SU-DHL-6 (cell line): ENCODE measurements at regions not wholly inside any gene's neighbourhood (a gene's known extent, or its start where the extent isn't known, plus 50 kb on each side); places are given as distances from the start of the nearest gene placed in this dataset.

ENCODE experiments used
- H2AFZ ChIP-seq: fragments of 200-600 bp; sonication (generic); 2 replicates; pipeline ENCODE4 v1.6.1; 2014; ENCODE audit warnings: low read depth, mild to moderate bottlenecking, moderate library complexity, mixed read lengths, antibody characterized with exemption, low read length; ENCODE audit not compliant: severe bottlenecking
- H3F3A ChIP-seq: fragments of 200-600 bp; shearing (Covaris generic); 2 replicates; pipeline ENCODE4 v1.6.0; 2016; ENCODE audit warnings: antibody characterized with exemption, mild to moderate bottlenecking; ENCODE audit not compliant: insufficient read depth
- H3K27ac ChIP-seq: fragments of 200-600 bp; sonication (generic); 2 replicates; pipeline ENCODE4 v1.5.1; 2016; ENCODE audit warnings: low read depth, mild to moderate bottlenecking, low read length, moderate library complexity, mixed read lengths
- H3K27me3 ChIP-seq: fragments of 200-600 bp; sonication (generic), shearing (Covaris generic); 2 replicates; pipeline ENCODE4 v1.6.0; 2014; ENCODE audit warnings: mild to moderate bottlenecking, low read length
- H3K36me3 ChIP-seq: fragments of 200-600 bp; sonication (generic); 2 replicates; pipeline ENCODE4 v1.6.1; 2014; ENCODE audit warnings: mild to moderate bottlenecking, low read length, mixed read lengths
- H3K4me2 ChIP-seq: fragments of 300-600, 200-600 bp; shearing (Covaris generic), sonication (generic); 2 replicates; pipeline ENCODE4 v1.6.0; 2014; ENCODE audit warnings: low read length, low read depth, mild to moderate bottlenecking; ENCODE audit not compliant: poor library complexity, severe bottlenecking
- H3K4me3 ChIP-seq: fragments of 200-600 bp; sonication (generic); 2 replicates; pipeline ENCODE4 v1.5.1; 2014; ENCODE audit warnings: antibody characterized with exemption, low read length, mild to moderate bottlenecking, mixed read lengths; ENCODE audit not compliant: insufficient read depth, poor library complexity, severe bottlenecking
- H3K79me2 ChIP-seq: fragments of 200-600 bp; sonication (generic); 2 replicates; pipeline ENCODE4 v1.6.1; 2014; ENCODE audit warnings: mild to moderate bottlenecking, low read length, moderate library complexity; ENCODE audit not compliant: insufficient read depth
- H3K9ac ChIP-seq: fragments of 200-600 bp; sonication (generic); 2 replicates; pipeline ENCODE4 v1.7.0; 2014; ENCODE audit warnings: mild to moderate bottlenecking, low read length
- H3K9me2 ChIP-seq: fragments of 200-600 bp; sonication (generic); replicated peaks from 2 replicates; pipeline ENCODE4 v1.6.1; 2014; ENCODE audit warnings: low read length; ENCODE audit not compliant: insufficient read depth
- H3K9me3 ChIP-seq: fragments of 200-600 bp; sonication (generic); 2 replicates; pipeline ENCODE4 v1.6.1; 2014; ENCODE audit warnings: low read length, mixed read lengths; ENCODE audit not compliant: insufficient read depth
- H4K20me1 ChIP-seq: fragments of 200-600 bp; sonication (generic); 2 replicates; pipeline ENCODE4 v1.6.1; 2014; ENCODE audit warnings: low read depth, mild to moderate bottlenecking, antibody characterized with exemption, low read length, moderate library complexity, mixed read lengths
- CTCF ChIP-seq: fragments of 200-600 bp; sonication (generic); IDR thresholded peaks from one replicate; pipeline ENCODE4 v1.5.1; 2017; ENCODE audit warnings: antibody characterized with exemption, mild to moderate bottlenecking, low read length, moderate library complexity; ENCODE audit not compliant: insufficient read depth, poor library complexity, severe bottlenecking
- EZH2phosphoT487 ChIP-seq: fragments of 200-600 bp; sonication (generic), shearing (Covaris generic); conservative IDR thresholded peaks from 2 replicates; pipeline ENCODE4 v1.6.1; 2018; ENCODE audit warnings: mild to moderate bottlenecking, antibody characterized with exemption, low read length, moderate library complexity, mixed read lengths

- no peaks in the 10 kb centered on the region for H3K79me2 ChIP-seq
- H3K9me3 ChIP-seq = no peaks in the 10 kb centered on the region
- H3K36me3 ChIP-seq = no peaks in the 10 kb centered on the region
- no peaks in the 10 kb centered on the region for H3K27me3 ChIP-seq
- no peaks in the 10 kb centered on the region for H4K20me1 ChIP-seq
- no peak overlapping the region for H3K9ac ChIP-seq
- no peak overlapping the region for H3K4me3 ChIP-seq
- H3K9me2 ChIP-seq = no peaks in the 10 kb centered on the region
- H3K27ac ChIP-seq = no peak overlapping the region
- no peak overlapping the region for H2AFZ ChIP-seq
- no peaks in the 10 kb centered on the region for H3F3A ChIP-seq
- no peak overlapping the region for H3K4me2 ChIP-seq
- TF ChIP-seq EZH2phosphoT487 = no peak
- no peak for TF ChIP-seq CTCF
These were observed 225.6 kb downstream of the TEX36 start for GRCh38 chr10:125457406-125457805.

GRCh38 chr10:125455855-125456254, 227.1 kb downstream of the TEX36 start:
- Histone ChIP-seq H3K4me3 (no peak overlapping the region), H4K20me1 (no peaks in the 10 kb centered on the region), H3K27ac (no peak overlapping the region), H3K36me3 (no peaks in the 10 kb centered on the region), H3K27me3 (no peaks in the 10 kb centered on the region), H3K79me2 (no peaks in the 10 kb centered on the region), H3K9me3 (no peaks in the 10 kb centered on the region), H3K9ac (no peak overlapping the region), H3F3A (no peaks in the 10 kb centered on the region), H3K9me2 (no peaks in the 10 kb centered on the region), H2AFZ (no peak overlapping the region), H3K4me2 (no peak overlapping the region)
- TF ChIP-seq EZH2phosphoT487 = no peak
- no peak for TF ChIP-seq CTCF

- Histone ChIP-seq H3K27ac (no peak overlapping the region), H3K79me2 (no peaks in the 10 kb centered on the region), H3K9me2 (no peaks in the 10 kb centered on the region), H3K9ac (no peak overlapping the region), H3K4me2 (no peak overlapping the region), H3K9me3 (no peaks in the 10 kb centered on the region), H4K20me1 (no peaks in the 10 kb centered on the region), H3K27me3 (no peaks in the 10 kb centered on the region), H2AFZ (no peak overlapping the region), H3K36me3 (no peaks in the 10 kb centered on the region), H3F3A (no peaks in the 10 kb centered on the region), H3K4me3 (no peak overlapping the region)
- no peak for TF ChIP-seq CTCF
- TF ChIP-seq EZH2phosphoT487 = no peak
These were observed 227.5 kb downstream of the TEX36 start for GRCh38 chr10:125455431-125455830.
